HG02642 (cell line): ENCODE measurements at regions not wholly inside any gene's neighbourhood (a gene's known extent, or its start where the extent isn't known, plus 50 kb on each side); places are given as distances from the start of the nearest gene placed in this dataset.

ENCODE experiments used
- ATAC-seq: cut with Tn5 transposase; IDR thresholded peaks from one replicate; pipeline ENCODE4 v1.9.1; 2021; ENCODE audit warnings: mild to moderate bottlenecking; ENCODE audit not compliant: unreplicated experiment, poor library complexity

- no peak for ATAC-seq
Observed at GRCh38 chr2:62447411-62447810, 58.6 kb downstream of the TMEM17 start.

GRCh38 chr2:62446491-62446890, 59.5 kb downstream of the TMEM17 start:
- ATAC-seq = no peak

- no peak for ATAC-seq
Observed at GRCh38 chr2:62443886-62444285, 62.1 kb downstream of the TMEM17 start.

GRCh38 chr2:62443471-62443870, 62.5 kb downstream of the TMEM17 start:
- ATAC-seq = no peak

GRCh38 chr2:62441824-62442223, 64.2 kb downstream of the TMEM17 start:
- ATAC-seq = no peak

- ATAC-seq = no peak
Observed at GRCh38 chr2:62441421-62441820, 64.6 kb downstream of the TMEM17 start.

- ATAC-seq = no peak
Observed at GRCh38 chr2:62440281-62440946, 65.6 kb downstream of the TMEM17 start.

GRCh38 chr2:62439425-62439824, 66.6 kb downstream of the TMEM17 start:
- ATAC-seq = no peak

- no peak for ATAC-seq
Observed at GRCh38 chr2:62437785-62438184, 68.2 kb downstream of the TMEM17 start.

GRCh38 chr2:62435720-62436119, 70.3 kb downstream of the TMEM17 start:
- peak; percentile 83 for ATAC-seq

GRCh38 chr2:62432407-62432806, 73.6 kb downstream of the TMEM17 start:
- no peak for ATAC-seq

- no peak for ATAC-seq
Observed at GRCh38 chr2:62431512-62431911, 74.5 kb downstream of the TMEM17 start.

- no peak for ATAC-seq
Observed at GRCh38 chr2:62430146-62430545, 75.8 kb downstream of the TMEM17 start.

GRCh38 chr2:62427146-62427545, 78.8 kb downstream of the TMEM17 start:
- no peak for ATAC-seq

- no peak for ATAC-seq
Observed at GRCh38 chr2:62426154-62426912, 79.7 kb downstream of the TMEM17 start.

- ATAC-seq = no peak
Observed at GRCh38 chr2:62425684-62426083, 80.3 kb downstream of the TMEM17 start.

- ATAC-seq = no peak
Observed at GRCh38 chr2:62424899-62425298, 81.1 kb downstream of the TMEM17 start.

GRCh38 chr2:62423883-62424458, 82.0 kb downstream of the TMEM17 start:
- ATAC-seq = no peak

GRCh38 chr2:62423235-62423634, 82.8 kb downstream of the TMEM17 start:
- ATAC-seq = no peak

- ATAC-seq = peak; percentile 9
Observed at GRCh38 chr2:62415518-62415917, 90.5 kb downstream of the TMEM17 start.

- ATAC-seq = peak; percentile 82
Observed at GRCh38 chr2:62415019-62415431, 91.0 kb downstream of the TMEM17 start.
